HG03139 (cell line): ENCODE measurements at regions not wholly inside any gene's neighbourhood (a gene's known extent, or its start where the extent isn't known, plus 50 kb on each side); places are given as distances from the start of the nearest gene placed in this dataset.

Experiments
- ATAC-seq: cut with Tn5 transposase; IDR thresholded peaks from one replicate; pipeline ENCODE4 v1.9.1; 2021; ENCODE audit not compliant: unreplicated experiment

DNA sequence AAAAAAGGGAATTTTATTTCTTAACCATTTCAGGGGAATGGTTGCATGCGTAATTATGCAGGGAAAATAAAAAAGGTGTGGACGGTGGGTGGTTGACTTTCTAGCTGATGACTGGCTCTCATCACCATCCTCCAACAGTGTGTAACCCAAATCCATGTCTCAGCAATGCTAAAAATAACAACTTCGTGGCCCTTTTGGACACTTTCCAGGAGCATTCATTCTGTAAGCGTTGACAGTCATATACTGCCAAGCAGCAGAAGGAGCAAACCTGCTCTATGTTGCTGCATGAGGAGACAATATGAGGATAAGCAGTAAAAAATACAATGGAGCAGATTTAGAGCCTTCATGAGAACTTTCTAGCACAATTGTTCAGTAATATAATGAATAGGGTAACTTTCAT lies 189.1 kb downstream of the ANXA2 start:
- ATAC-seq = no peak

DNA sequence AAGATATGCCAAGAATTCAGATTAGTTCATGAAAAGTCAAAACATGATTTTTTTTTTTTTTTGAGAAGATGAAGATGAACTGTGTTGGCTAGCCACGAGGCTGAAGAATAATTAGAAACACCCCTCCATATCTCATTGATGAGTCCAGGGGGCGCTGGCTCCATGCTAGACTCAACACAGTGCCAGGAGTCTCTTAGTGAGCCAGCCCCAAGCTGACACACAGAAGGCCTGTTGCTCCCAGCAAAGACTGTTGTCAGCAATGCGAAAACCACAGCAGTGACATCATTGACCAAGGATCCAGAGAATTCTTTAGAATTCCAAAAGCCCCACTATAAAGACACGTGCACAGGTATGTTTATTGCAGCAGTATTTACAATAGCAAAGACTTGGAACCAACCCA lies 185.2 kb downstream of the ANXA2 start:
- no peak for ATAC-seq

DNA sequence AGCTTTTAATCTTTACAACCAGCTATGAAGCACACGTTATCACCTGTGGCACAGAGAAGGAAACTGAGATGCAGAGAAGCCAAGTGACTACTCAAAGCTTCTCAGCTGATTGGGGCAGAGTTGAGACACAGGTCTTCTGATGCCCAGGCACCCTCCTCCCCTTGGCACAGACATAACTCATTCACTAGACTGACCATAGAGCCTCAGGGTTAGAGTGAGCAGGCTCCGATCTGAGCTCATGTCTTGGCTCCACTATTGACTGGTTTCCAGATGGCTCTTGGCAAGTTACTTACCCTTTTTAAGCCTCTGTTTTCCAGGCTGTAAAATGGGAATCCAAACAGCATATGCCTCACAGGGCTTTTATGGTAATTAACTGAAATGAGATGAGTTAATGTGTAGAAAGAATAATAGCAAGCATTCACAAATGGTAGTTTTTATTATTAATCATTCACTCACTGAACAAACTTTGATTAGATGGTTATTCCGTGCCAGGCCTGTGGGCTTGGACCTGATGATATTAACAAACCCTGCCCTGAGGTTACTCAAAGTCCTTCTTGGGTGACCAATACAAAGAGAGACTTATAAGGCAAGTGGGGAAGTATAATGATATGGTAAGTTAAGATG lies 184.3 kb downstream of the ANXA2 start:
- ATAC-seq = no peak

DNA sequence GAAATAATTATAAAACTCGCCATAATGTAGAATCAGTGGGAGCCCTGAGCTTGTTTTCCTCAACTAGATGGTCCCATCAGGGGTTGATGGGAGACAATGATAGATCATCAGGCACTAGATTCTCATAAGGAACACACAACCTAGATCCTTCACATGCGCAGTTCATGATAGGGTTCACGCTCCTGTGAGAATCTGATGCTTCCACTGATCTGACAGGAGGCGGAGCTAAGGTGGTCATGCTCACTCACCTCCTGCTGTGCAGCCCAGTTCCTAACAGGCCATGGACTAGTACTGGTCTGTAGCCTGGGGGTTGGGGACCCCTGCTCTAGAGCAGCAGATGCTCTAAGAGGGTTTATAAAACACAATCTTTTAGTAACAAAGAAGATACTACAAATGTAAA lies 183.6 kb downstream of the ANXA2 start:
- ATAC-seq = no peak

DNA sequence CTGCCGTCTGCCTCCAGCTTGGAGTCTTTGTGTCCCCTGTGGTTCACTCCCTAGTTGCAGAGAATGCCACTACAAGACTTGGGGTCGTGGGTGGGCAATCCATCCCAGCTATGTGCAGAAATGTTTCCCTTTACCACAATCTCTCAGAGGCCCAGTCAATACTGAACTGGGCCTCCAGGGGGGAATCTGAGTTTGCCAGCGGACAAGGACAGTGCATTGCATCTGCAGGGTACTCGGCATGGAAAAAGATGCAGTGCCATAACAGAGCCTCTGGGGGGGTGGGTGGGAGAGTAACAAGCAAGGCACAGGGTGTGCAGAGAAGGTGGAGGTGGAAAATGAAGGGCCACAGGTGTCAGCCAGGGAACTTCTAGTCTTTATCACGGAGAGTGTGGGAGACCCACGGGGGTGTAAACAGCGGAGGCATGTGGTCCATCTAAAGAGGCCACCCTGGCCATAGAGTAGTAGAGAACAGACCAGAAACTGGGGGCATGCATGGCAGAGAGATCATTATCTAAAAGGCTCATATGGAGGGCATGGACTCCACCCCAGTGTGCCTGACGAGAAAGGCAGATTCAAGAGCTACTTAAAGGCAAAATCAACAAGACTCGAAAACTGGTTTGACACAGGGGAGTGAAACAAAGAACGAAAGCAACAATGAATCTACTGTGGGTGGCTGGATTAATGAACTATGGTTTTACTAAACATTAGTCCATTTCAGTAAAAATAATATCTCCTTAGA lies 182.4 kb downstream of the ANXA2 start:
- ATAC-seq = no peak

DNA sequence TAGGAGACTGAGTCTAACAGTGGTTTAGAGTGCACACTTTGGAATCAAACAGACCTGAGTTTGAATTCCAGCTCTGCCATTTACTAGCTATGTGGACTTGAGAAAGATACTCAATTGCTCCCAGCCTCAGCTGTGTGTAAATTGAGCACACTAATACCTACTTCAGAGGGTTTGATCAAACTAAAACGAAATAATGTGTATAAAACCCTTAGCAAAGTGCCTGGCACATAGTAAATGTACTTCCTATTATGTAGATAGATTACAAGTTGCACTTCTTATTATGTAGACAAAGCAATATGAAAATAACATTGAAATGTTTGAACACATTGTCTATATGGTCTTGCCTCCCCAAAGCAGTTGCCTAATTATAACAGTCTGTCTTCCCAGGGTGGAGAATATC lies 180.6 kb downstream of the ANXA2 start:
- ATAC-seq = no peak

DNA sequence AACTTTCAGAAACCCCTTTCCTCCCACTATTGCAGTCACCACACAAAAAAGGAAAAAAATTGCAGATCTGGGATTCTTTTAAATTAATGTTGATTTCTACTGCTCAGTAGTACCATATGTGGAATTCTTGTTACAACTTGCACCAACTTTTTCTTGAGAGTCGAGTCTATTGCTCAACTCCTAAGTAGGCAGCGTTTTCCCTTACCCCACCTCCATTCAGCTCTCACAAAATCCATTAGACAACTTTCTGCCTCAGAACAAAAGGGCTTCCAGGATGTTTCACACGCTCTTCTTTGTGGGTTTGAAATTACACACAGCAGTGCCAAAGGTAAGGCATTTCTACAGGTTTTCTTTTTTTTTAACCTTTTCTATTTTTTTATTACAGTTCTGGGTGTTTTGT lies 179.5 kb downstream of the ANXA2 start:
- no peak for ATAC-seq

DNA sequence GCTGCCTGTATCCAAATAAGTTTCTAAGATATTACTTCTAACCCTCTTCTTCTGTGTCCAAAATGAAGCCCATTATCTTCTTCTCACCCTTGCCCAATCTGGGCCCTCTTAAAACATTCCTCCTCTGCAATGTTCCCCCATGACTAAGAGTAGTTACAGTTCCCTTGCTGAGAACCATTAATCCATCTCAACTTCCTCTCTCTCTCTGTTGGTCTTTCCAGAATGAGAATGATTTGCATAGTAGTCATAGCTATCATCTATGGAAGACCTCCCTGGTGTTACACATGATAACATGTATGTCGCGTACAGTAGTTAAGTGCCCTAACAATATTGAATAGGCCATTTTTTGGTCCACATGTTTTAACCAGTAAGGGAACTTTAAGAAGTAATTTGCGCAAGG lies 177.9 kb downstream of the ANXA2 start:
- no peak for ATAC-seq

DNA sequence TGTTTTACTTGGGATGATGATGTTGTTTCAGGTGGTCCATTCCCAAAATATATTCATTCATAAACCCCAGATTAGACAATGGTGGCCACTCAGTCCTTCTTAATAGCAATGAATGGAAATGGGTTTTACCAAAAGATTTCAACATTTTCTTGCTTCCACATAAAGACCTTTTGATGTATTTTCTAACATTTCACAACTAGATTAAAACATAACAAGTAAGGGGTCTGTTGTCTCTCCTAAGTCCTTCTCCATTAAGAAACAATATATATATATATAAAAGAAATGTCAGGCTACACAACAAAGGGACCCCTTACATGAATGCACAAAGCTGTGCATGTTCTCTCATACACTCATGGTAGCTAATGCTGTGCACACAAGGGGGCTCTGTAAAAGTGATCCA lies 176.4 kb downstream of the ANXA2 start:
- no peak for ATAC-seq

DNA sequence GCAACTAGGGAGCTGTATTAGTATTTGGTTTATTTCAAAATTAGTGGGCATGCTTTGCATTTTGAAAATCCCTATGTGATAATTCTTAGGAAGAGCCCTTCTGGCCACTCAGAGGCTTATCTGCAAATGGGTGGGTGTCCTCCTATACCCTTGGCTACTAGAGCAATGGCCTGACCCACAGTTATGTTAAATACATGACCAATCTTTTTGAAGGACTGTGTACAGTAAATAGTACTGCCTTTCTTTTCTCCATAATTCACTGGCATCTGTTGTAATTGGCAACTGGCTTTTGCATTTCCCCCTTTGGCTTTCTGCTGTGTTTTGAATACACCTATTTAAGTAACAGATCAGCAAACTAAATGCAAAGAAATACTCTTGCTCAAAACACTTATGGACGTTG lies 175.4 kb downstream of the ANXA2 start:
- ATAC-seq = no peak

DNA sequence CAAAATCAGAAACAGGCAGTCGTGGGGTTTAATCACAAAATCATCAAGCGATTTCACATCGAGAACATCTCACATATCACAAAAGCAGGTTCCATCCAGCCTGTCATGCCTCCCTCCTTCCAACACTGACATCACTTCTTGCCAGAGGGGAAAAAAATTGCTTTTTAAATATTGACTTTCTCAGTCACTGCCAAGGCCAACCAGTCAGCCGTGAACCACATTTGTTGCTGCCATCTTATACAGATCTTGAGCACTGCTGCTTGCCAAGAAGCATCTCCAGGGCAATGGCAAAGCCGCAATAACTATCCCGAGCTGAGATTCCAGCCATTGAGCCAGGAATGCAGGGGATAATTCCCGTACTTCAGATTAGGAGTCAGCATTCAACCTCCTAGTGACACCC lies 174.6 kb downstream of the ANXA2 start:
- no peak for ATAC-seq

DNA sequence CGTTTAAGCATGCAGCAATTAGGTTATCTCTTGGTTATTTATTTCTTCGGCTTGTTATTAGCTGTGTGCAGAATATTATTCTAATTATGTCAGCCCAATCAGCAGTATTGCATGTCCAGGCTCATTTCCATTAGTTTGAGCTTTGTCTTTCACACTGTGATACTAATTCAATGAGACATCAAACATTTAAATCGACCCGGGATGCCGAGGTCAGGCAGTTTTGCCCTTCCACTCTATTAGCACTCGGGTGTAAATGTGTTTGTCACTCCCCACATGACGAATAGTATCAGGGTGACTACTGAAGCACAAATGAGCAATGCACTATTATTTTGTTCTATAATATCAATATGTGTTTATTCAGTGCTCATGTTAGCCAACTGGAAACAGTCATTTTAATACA lies 170.9 kb downstream of the ANXA2 start:
- ATAC-seq = no peak

DNA sequence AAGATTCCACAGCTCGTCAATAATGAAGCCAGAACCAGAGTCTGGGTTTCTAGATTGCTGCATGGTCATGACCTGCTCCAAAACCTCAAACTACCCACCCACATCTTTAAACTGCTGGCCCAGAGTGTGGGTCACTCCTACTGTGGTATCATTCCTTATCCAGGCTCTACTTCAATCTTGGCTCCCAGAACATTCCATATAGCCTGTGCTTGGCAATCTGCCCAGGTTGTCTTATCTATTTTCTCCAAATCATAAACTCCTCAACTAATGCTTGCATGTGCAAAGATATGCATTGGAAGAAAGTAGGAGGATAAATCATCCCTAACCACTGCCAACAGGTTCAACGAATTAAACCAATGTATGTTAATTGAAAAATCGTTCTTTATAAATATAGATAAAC lies 169.7 kb downstream of the ANXA2 start:
- no peak for ATAC-seq

DNA sequence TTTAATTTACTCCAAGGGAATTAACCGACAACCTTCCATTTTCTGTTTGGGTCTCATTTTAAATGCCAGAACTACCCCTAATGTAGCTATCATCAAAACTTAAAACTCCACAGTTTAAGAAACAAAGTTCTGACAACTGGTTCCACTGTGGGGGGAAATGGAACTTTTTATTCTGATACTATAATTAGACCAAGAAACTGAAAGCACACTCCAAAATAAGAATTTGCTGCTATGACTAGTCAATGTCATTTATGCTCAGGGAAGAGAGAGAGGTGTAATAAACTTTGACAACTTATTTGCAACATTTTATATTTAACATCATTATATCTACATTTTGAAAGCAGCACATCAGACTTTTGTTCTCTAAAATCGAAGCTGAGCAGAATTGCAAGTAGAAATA lies 169.2 kb downstream of the ANXA2 start:
- ATAC-seq = no peak

DNA sequence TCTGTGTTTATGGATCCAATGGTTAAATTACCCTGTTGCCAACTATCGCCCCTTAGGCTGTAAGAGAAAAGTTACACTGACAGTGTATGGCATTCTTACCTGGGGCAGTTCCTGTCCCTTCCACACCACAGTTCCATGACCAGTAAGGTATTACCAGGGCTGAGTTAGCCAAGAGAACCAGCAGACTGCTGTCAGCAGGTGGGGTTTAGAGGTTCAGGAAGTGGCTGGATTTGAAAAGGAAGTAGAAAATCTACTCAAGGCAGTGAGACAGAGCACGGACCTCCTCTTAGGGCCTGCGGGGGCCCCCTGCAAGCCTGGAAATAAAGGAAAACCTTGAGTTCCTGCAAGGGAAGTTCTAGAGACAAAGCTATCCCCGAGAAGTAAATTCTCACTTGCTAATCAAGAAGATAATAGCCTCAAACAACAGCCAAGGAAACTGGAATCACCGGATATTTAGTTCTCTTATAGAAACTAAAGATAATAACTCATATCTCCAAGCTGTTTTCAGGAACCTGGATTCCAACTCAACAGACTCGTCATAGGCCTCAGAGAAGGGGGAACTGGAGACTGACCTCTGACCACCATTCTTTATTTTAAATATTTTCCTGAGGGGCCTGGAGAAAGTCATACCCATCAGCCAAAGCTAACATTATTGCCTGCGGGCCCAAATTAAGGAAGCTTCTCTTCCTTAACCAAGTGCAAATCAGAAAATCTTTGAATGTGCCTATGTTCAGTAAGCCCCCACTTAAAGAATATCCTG lies 161.7 kb downstream of the ANXA2 start:
- no peak for ATAC-seq

DNA sequence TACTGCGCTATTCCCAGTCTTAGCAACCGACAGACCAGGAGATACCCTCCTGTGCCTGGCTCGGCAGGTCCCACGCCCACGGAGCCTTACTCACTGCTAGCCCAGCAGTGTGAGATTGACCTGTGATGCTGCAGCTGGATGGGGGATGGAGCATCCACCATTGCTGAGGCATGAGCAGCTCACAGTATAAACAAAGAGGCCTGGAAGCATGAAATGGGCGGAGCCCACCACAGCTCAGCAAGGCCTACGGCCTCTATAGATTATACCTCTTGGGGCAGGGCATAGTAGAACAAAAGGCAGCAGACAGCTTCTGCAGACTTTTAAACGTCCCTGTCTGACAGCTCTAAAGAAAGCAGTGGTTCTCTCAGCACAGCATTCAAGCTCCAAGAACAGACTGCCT lies 160.3 kb downstream of the ANXA2 start:
- no peak for ATAC-seq

DNA sequence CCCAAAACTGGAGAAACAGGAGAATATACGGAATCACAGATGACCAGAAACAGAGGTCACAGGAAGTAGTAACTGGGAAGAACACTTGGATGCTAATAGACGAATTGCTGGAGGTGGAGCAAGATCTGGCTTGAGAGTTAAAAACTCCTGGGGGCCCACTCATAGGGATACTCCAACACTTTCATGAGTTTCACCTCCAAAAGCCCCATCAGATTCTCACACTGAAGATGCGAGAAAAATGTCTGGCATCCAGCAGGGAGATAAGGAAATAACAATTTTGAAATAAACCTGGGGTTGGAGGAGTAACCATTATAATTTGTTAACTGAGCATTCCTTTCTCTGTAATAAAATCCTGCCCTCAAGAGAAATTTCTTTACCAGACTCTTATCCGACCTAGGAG lies 154.0 kb downstream of the ANXA2 start:
- no peak for ATAC-seq

DNA sequence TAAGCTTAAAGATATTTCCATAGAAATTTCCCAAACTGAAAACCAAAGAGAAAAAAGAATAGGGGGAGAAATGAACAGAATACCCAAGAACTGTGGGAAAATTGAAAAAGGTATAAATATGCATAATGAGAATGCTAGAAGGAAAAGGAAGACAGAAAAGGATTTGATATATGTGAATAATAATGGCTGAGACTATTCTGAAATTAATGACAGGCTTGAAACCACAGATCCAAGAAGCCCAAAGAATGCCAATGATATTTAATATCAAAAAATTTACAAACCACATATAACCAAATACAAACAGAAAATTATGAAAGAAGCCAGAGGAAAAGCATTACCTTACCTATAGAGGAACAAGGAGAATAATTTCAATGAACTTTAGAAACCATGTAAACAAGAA lies 153.0 kb downstream of the ANXA2 start:
- ATAC-seq = no peak

DNA sequence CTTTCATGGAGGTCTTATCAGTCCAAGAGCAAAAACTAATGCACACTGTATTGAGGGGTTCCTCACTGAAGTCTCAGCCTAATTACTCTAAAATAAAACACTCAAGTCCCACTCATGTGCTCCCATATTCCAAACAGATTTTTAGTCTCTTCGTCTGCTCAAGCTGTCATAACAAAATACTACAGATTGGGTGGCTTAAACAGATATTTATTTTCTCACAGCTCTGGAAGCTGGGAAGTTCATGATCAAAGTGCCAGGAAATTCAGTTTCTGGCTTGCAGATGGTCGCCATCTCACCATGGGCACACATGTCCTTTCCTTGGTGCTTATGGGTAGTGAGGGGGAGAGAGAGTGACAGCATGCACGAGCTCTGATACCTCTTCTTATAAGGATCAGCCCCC lies 147.5 kb downstream of the ANXA2 start:
- ATAC-seq = no peak

DNA sequence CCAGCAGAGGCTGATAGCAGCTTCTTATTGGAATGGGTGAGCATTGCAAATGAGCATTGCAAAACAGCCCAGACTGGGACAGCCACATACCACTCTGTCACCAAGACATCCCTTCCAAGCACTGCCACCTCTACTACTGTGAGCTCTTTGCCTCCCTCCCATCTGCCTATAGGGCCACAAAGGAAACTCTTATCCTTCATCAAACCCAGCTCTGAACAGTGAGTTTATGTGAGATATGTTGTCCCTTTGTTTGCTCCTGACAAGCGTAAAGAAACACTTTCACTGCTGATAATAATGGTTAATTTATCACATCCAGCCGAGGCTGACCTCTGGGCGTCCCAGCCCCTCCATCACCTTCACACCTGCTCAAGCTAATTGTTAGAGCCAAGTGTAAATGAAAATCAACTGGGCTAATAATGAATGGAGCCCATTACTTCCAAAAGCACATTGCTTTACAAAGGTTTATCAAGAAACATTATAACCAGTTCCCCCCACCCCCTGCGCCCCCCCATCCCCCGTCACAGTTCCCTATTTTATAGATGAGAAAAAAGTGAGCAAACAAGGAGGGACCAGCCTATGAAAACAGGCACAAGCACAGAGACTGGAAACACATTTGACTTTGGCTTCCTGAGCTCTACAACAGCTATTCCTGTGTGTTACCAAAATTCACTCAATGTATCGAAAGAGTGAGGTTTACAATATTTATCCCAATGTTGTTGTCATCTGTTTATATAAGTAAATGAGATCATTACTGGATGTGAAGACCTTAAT lies 146.3 kb downstream of the ANXA2 start:
- no peak for ATAC-seq

DNA sequence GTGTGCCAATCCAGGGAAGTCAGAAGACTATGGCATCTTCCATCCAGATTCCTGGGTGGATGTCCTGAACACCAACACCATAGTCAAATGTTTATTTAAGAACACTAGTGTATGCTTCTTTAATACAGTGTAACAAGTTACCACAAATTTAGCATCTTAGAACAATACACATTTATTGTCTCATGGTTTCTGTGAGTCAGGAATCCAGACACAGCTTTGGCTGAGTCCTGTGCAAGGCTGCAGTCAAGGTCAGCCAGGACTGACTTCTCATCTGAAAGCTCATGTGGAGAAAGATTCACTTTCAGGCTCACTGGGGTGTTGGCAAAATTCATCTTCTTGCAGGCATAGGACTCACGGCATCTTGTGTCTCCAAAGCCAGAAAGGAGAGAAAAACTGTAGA lies 143.4 kb downstream of the ANXA2 start:
- ATAC-seq = no peak

DNA sequence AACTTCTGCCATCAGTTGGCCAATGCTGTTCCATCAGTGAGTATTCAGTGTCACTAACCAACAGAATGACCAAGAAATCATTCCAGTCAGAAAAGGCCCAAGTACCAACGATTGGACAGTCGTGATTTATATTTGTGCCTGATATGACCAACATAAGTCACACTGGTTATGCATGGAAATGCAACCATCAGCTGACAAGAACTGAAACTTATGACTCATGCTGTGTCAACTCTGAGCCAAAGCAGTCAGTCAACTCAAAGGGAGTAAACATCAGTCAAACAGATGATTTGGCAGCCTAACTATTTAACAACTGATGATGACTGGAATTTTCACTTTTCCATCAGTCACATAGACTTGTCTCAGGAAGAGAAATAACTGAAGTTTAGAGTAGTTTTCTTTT lies 142.4 kb downstream of the ANXA2 start:
- peak; percentile 84 for ATAC-seq
